Uterus (tissue), 2 donors: ENCODE measurements at regions not wholly inside any gene's neighbourhood (a gene's known extent, or its start where the extent isn't known, plus 50 kb on each side); places are given as distances from the start of the nearest gene placed in this dataset.

Experiments
- CTCF ChIP-seq, 4 experiments: fragments of 200-600 bp in 2 of 4; fragments of 450-650 bp in 2 of 4; sonication (generic) in 2 of 4; IDR thresholded peaks; one replicate each; pipeline ENCODE4 v1.5.1; 2016 to 2019; ENCODE audit warnings: antibody characterized with exemption in 4 of 4, mild to moderate bottlenecking in 2 of 4, moderate library complexity in 1 of 4
- POLR2A ChIP-seq, 2 donors: fragments of 450-650 bp; IDR thresholded peaks; one replicate each; pipeline ENCODE4 v1.6.1; 2016; ENCODE audit warnings: antibody characterized with exemption in 2 of 2, mild to moderate bottlenecking in 1 of 2, moderate library complexity in 1 of 2

- TF ChIP-seq CTCF (IDR thresholded peaks at IDR 0.05) (no peak), POLR2A (IDR thresholded peaks at IDR 0.05) (no peak)
Observed at GRCh38 chr1:198075296-198075695, 81.5 kb upstream of the NEK7 start.
